ENCODE measurements at regions not wholly inside any gene's neighbourhood (a gene's known extent, or its start where the extent isn't known, plus 50 kb on each side); places are given as distances from the start of the nearest gene placed in this dataset.

GRCh38 chr2:107128381-107128780, 242.4 kb upstream of the ST6GAL2 start:
- no peak overlapping the region for H3K56ac ChIP-seq (ENCODE audit: insufficient read length, low read depth, low read length)
- no peaks in the 10 kb centered on the region for H3K27me3 ChIP-seq (ENCODE audit: insufficient read depth, low read length)
- no peaks in the 10 kb centered on the region for H3K23me2 ChIP-seq (ENCODE audit: insufficient read length, low read depth, low read length, poor library complexity, severe bottlenecking)
- Mint-ChIP-seq H3K27ac (no peak overlapping the region), H3K27me3 (ENCODE audit: low read depth) (no peaks in the 10 kb centered on the region), H3K4me1 (no peaks in the 10 kb centered on the region), H3K36me3 (ENCODE audit: insufficient read depth in 1 of 3, low read depth in 3 of 3) (no peaks in the 10 kb centered on the region), H3K9me3 (no peaks in the 10 kb centered on the region), H3K4me3 (no peak overlapping the region)
- no peak overlapping the region for H3K4ac ChIP-seq (ENCODE audit: low read depth, low read length)
- no peak overlapping the region for H3K23ac ChIP-seq (ENCODE audit: insufficient read length, low read depth, low read length)
- H4K91ac ChIP-seq (ENCODE audit: insufficient read length, low read depth, low read length), result no peak overlapping the region
- H2AK5ac ChIP-seq (ENCODE audit: insufficient read length, low read length), result no peak overlapping the region
- no peak overlapping the region for H2BK20ac ChIP-seq (ENCODE audit: low read depth, low read length, poor library complexity, severe bottlenecking)
- 100% methylated on average over 1 of the region's 2 CpGs for WGBS (ENCODE audit: extremely low coverage, insufficient read length, low lambda C conversion rate)
- H4K8ac ChIP-seq (replicated peaks; ENCODE audit: insufficient read length, low read depth, low read length), result no peak overlapping the region
- no peak for DNase-seq
- H3K9me3 ChIP-seq (ENCODE audit: control insufficient read depth, low read depth, low read length), result no peaks in the 10 kb centered on the region
- H3T11ph ChIP-seq (ENCODE audit: low read length), result no peak overlapping the region
- H3K18ac ChIP-seq (ENCODE audit: insufficient read length, low read depth, low read length), result no peak overlapping the region
- no peak overlapping the region for H4K5ac ChIP-seq (ENCODE audit: insufficient read length, low read depth, low read length)
- H3K79me2 ChIP-seq (ENCODE audit: insufficient read depth, low read length), result no peaks in the 10 kb centered on the region
- no peak overlapping the region for H2BK120ac ChIP-seq (ENCODE audit: low read depth, low read length, poor library complexity, severe bottlenecking)
- H2BK12ac ChIP-seq (ENCODE audit: insufficient read length, low read depth, low read length), result no peak overlapping the region
- no peak overlapping the region for H2BK15ac ChIP-seq (ENCODE audit: low read depth, low read length)
- no peak overlapping the region for H3K4me2 ChIP-seq (ENCODE audit: insufficient read depth, insufficient read length, low read length)
- no peak overlapping the region for H3K9ac ChIP-seq (ENCODE audit: extremely low read depth, insufficient read length, low read length)
- no peak overlapping the region for H3K14ac ChIP-seq (ENCODE audit: insufficient read depth, low read length)
- no peaks in the 10 kb centered on the region for H3K79me1 ChIP-seq (ENCODE audit: insufficient read depth, low read depth, low read length, poor library complexity, severe bottlenecking)
- TF ChIP-seq CTCF (conservative IDR thresholded peaks at IDR 0.05), result no peak
- no peak overlapping the region for H3K27ac ChIP-seq (ENCODE audit: insufficient read length, low read depth, low read length)
- H4K20me1 ChIP-seq (ENCODE audit: control insufficient read depth, insufficient read depth, insufficient read length), result no peaks in the 10 kb centered on the region
- H2AFZ ChIP-seq (ENCODE audit: low read length), result no peak overlapping the region
- H3K4me1 ChIP-seq (ENCODE audit: insufficient read depth, low read length), result no peaks in the 10 kb centered on the region
- H2BK5ac ChIP-seq (ENCODE audit: insufficient read length, low read length), result no peak overlapping the region

Measured in H9 (cell line).